Lower leg skin (tissue), 3 donors: ENCODE measurements at regions not wholly inside any gene's neighbourhood (a gene's known extent, or its start where the extent isn't known, plus 50 kb on each side); places are given as distances from the start of the nearest gene placed in this dataset.

Experiments used
- CTCF ChIP-seq, 3 donors: fragments of 450-650 bp; IDR thresholded peaks; one replicate each; pipeline ENCODE4 v1.5.1; 2016; ENCODE audit warnings: antibody characterized with exemption in 3 of 3, mild to moderate bottlenecking in 3 of 3, moderate library complexity in 2 of 3
- POLR2A ChIP-seq, 2 donors: fragments of 450-650 bp; IDR thresholded peaks; one replicate each; pipeline ENCODE4 v1.6.1; 2016 to 2017; ENCODE audit warnings: antibody characterized with exemption in 2 of 2, mild to moderate bottlenecking in 1 of 2, moderate library complexity in 1 of 2

GRCh38 chr11:116505298-116506262 is 267.2 kb downstream of the BUD13 start:
- no peak for TF ChIP-seq POLR2A (IDR thresholded peaks at IDR 0.05)
- no peak for TF ChIP-seq CTCF (IDR thresholded peaks at IDR 0.05)
